ENCODE measurements at regions not wholly inside any gene's neighbourhood (a gene's known extent, or its start where the extent isn't known, plus 50 kb on each side); places are given as distances from the start of the nearest gene placed in this dataset.

DNA sequence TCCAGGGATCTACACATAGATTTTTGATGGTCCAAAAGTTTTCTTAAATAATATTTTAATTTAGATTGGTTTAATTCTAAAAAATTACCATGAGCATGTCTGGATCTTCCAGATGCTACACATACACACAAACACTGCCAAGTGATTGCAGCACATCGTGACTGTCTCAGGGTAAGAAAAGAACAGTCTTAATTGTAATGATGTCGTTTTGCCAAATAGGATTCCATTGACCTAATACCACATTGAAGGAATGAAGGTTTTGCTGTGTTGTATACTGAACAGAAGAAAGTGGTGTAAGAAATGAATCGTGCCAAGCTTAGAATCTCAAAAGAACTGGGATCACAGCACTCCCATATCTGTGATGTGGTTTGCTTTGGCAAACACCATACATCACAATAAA lies 633.3 kb upstream of the CAMK1G start:
- TF ChIP-seq, protein P1, sequence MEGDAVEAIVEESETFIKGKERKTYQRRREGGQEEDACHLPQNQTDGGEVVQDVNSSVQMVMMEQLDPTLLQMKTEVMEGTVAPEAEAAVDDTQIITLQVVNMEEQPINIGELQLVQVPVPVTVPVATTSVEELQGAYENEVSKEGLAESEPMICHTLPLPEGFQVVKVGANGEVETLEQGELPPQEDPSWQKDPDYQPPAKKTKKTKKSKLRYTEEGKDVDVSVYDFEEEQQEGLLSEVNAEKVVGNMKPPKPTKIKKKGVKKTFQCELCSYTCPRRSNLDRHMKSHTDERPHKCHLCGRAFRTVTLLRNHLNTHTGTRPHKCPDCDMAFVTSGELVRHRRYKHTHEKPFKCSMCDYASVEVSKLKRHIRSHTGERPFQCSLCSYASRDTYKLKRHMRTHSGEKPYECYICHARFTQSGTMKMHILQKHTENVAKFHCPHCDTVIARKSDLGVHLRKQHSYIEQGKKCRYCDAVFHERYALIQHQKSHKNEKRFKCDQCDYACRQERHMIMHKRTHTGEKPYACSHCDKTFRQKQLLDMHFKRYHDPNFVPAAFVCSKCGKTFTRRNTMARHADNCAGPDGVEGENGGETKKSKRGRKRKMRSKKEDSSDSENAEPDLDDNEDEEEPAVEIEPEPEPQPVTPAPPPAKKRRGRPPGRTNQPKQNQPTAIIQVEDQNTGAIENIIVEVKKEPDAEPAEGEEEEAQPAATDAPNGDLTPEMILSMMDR (IDR thresholded peaks at IDR 0.05): no peak
- TF ChIP-seq EP300 (IDR thresholded peaks at IDR 0.05) (no peak), POLR2A (IDR thresholded peaks at IDR 0.05) (no peak)
